NCI-H1417 (cell line): ENCODE measurements at regions not wholly inside any gene's neighbourhood (a gene's known extent, or its start where the extent isn't known, plus 50 kb on each side); places are given as distances from the start of the nearest gene placed in this dataset.

Source experiments
- DNase-seq, 3 experiments: peaks; one replicate each; lab custom pipeline; 2025; lab: John Stamatoyannopoulos, UW

GRCh38 chr13:31441800-31442510 lies 242.2 kb downstream of the B3GLCT start:
- no peak for DNase-seq

DNA sequence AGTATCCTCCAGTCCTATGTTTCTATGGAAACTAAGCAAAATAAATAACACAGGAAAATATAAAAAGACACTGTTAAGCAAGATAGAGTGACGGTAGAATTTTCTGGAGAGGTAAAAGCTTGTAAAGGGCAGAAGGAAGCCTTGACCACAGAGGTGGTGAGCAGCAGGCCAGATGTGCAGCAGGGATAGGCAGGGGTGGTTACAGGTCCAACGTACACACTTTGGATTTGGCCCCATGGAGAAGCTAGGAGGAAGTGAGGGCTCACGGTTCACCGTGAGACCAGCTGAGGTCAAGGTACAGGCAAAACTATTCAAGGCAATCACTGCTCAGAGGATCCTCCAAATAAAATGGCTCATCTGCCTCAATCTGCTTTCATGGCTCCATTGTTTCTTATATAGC lies 242.8 kb downstream of the B3GLCT start:
- DNase-seq: no peak

GRCh38 chr13:31444266-31444856 lies 244.6 kb downstream of the B3GLCT start:
- no peak for DNase-seq

GRCh38 chr13:31452525-31452924 lies 252.8 kb downstream of the B3GLCT start:
- no peak for DNase-seq

DNA sequence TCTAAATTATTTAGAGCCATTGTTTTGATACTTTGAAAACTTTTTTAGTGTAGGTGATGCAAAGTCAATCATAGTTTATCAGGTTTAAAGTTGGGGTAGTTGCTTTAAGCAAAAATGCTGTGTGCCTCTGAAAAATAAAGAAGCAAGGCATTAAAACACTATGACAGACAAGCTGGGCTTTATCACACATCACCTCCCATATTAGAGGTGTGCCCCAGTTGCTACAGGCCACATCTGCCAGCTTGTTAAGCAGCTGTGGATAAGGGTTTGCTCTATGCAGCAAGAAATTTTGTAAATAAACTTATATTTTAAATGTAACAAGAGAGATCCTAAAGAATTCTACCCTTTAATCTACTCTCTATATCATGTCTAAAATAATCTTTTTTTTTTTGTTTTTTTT lies 255.8 kb downstream of the B3GLCT start:
- DNase-seq: no peak

GRCh38 chr13:31456056-31456455 lies 256.3 kb downstream of the B3GLCT start:
- no peak for DNase-seq

- DNase-seq: no peak
These were observed 260.3 kb downstream of the B3GLCT start for GRCh38 chr13:31460061-31460460.

- DNase-seq: no peak
These were observed 262.1 kb downstream of the B3GLCT start for GRCh38 chr13:31461923-31462322.

GRCh38 chr13:31462766-31463165 lies 263.0 kb downstream of the B3GLCT start:
- DNase-seq: no peak

DNA sequence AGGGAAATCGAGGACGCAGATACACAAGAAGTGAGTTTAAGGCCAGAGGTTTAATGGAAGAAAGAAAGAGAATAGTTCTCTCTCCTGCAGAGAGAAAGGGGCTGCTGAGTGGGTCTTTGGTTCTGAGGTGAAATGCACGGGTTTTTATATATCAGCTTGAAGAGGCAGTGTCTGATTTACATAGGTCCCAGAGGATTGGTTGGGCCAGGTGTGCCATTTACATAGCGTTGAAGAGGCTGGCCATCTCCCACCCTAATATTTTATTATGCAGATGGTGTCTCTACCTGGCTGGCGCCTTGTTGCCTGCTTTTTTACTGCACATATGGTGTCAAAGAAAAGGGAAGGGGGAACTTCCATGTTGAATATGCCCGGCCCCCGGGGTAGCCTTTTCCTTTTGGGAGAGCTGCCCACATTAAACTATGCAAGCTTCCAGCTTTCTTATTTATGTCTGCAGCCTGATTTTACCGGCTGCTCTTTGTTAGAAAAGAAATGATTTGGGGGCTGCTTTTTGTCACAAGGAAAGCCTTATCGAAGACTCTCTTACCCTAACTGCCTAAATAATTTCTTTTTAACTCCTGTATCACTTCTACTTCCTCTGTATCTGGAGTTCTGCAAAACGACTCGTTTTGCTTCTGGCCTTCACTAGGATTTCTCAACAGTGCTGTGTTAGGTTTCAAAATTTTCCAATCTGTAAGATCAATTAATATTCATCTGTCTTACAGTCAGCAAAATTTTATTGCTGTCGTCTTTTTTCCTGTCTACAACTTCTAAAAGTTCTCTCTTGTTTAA lies 268.5 kb downstream of the B3GLCT start:
- no peak for DNase-seq

DNA sequence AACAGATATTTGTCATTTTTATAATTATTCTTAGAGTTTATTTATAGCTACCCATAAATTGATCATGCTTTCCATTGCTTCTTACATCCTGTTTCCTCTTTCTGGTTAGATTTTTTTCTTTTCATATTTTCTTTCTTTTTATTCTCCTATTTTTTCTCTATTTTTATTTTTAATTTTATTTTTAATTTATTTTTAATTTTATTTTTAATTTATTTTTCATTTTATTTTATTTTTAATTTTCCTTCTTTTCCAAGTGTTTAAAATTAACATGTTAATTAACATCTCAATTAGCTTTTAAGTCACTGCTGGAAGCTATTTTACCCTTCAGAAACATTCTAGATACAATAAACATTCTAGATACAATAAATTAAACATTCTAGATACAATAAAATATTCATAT lies 269.6 kb downstream of the B3GLCT start:
- DNase-seq: no peak

- no peak for DNase-seq
These were observed 263.1 kb upstream of the RXFP2 start for GRCh38 chr13:31476266-31476665.

DNA sequence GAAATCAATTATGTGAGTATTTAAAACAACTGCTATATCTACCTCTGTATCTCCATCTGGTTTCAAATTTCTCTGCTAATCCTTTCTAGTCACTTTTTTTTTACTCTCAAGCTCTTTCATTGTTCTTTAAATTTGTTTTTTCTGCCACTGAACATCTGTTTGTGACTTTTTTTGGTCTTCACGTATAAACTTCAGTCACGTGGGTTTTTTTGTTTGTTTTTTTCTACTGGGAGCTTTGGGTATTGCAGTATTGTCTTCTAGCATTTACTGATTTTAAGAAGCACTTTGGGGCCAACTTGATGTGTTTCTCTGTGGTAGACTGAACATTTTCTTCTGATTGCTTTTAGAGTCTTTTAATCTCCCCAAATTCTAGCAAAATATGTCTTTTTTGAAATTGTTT lies 262.6 kb upstream of the RXFP2 start:
- DNase-seq: no peak

DNA sequence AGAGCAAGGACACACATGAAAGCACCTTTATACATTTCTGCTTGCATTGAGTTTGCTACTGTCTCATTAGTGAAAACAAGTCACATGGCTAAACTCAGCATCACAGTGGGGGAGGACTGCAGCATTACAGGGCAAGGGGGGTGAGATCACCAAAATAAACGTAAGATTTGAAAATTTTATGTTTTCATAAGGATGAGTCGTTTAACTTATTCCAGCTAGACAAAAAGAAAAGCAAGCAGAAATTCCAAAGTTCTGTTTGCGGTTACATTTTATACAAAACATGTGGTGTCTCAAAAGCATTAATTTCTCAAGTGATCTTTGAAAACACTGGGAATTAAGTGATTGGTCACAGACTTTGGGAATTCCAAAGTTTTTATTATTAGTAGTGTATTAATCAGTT lies 261.4 kb upstream of the RXFP2 start:
- DNase-seq: no peak

- no peak for DNase-seq
These were observed 254.1 kb upstream of the RXFP2 start for GRCh38 chr13:31485183-31485582.

GRCh38 chr13:31485651-31486051 lies 253.7 kb upstream of the RXFP2 start:
- DNase-seq: no peak

DNA sequence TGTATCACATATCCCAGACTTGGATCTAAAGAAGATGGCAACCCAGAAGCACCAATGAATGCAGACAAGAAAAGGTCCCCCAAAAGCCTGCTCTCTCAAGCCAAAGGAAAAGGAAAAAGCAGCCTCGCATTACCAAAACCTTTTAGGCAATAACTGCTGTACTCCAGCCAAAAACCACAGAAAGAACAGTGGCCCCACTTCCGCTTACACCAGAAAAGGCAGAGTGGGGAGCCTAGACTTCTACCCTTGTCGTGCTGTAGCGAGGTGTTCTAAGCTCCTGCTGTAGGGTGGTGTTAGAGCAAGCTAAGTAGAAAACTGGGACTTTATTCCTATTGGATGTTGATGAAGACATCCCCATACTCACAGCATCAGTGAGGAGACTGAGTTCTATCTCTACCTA lies 244.0 kb upstream of the RXFP2 start:
- DNase-seq: no peak

GRCh38 chr13:31499274-31499673 lies 240.1 kb upstream of the RXFP2 start:
- no peak for DNase-seq

DNA sequence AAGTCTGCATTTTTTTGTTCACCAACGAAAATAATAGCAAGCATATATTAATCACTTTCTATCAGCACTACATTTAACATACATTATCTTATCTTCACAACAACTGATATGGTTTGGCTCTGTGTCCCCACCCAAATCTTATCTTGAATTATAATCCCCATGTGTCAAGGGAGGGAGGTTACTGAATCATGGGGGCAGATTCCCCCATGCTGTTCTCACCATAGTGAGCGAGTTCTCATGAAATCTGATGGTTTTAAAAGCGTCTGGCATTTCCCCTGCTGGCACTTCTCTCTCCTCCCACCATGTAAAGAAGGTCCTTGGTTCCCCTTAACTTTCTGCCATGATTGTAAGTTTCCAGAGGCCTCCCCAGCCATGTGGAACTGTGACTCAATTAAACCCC lies 235.7 kb upstream of the RXFP2 start:
- DNase-seq: no peak

DNA sequence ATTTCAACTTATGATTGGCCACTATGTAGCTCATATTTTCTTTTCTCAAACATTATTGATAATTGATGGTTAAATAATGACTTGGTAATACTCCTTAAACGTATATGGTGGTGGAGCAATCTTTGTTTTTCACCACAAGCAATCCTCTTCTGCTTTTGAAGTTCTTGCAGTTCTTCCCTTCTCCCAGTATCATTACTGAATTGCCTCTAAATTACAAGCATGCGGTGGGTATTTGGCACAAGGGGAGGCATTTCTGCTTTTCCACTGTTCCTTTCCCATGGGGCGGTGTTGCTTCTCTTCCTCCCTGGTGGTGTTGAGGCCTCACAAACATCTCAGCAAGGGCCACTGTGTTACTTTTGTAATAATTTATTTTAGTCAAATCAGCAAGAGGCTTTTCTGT lies 234.4 kb upstream of the RXFP2 start:
- no peak for DNase-seq

DNA sequence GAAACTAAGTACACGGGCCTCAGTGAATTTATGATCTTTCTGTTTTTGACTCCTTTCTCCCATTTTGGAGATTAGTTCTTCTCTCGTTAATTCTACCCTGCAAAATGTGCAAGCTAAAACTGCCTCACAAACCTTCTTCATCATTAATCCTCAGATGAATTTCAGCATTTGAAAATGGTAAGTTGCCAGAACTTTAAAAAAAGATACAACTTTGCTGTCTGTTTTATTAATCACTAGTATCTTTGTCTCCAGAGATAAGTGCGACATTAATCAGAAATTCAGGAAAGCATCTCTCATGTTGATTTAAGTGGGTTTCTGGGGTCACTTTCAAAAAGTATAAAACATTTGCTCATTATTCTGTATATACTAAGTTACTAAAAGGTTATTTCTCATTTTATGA lies 227.0 kb upstream of the RXFP2 start:
- DNase-seq: no peak

DNA sequence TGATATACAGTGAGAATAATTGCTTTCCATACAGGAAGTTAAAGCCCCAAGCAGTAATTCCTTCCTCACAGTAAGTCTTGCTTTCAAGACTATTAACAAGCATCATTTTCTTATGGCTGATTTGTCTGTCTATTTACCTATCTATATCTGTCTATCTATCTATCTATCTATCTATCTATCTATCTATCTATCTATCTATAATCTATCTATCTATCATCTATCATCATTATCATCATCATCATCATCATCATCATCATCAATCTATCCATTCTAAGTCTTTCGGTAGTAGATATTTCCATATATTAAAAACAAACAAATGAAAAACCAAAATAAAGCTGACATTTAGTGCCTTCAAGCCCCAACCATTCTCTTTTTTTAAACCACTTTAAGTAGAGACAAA lies 224.4 kb upstream of the RXFP2 start:
- no peak for DNase-seq

- no peak for DNase-seq
These were observed 223.9 kb upstream of the RXFP2 start for GRCh38 chr13:31515427-31515826.
